Trophoblast cell (in vitro differentiated cells and primary cell): ENCODE measurements at regions not wholly inside any gene's neighbourhood (a gene's known extent, or its start where the extent isn't known, plus 50 kb on each side); places are given as distances from the start of the nearest gene placed in this dataset.

Experiments
- DNase-seq, 2 donors: peaks; one replicate each; pipeline ENCODE4 v3.0.0-alpha.2; 2016
- H2AFZ ChIP-seq: 2 replicates; pipeline ENCODE4 v1.6.1; 2013; ENCODE audit warnings: low read length, moderate library complexity, mild to moderate bottlenecking; ENCODE audit not compliant: insufficient read depth, poor library complexity
- H2AK5ac ChIP-seq: 2 replicates; pipeline ENCODE4 v1.6.1; 2013; ENCODE audit warnings: mild to moderate bottlenecking, low read length
- H2BK120ac ChIP-seq: 2 replicates; pipeline ENCODE4 v1.6.1; 2013; ENCODE audit warnings: low read length, mild to moderate bottlenecking, moderate library complexity; ENCODE audit not compliant: insufficient read depth, poor library complexity
- H2BK12ac ChIP-seq: 2 replicates; pipeline ENCODE4 v1.6.1; 2013; ENCODE audit warnings: mild to moderate bottlenecking, low read length, moderate library complexity
- H2BK5ac ChIP-seq: 2 replicates; pipeline ENCODE4 v1.6.1; 2013; ENCODE audit warnings: low read length, low read depth, moderate library complexity, mild to moderate bottlenecking; ENCODE audit not compliant: poor library complexity
- H3K14ac ChIP-seq: 2 replicates; pipeline ENCODE4 v1.6.1; 2013; ENCODE audit warnings: mild to moderate bottlenecking, low read length
- H3K18ac ChIP-seq: 2 replicates; pipeline ENCODE4 v1.6.1; 2013; ENCODE audit warnings: mild to moderate bottlenecking, low read length
- H3K23ac ChIP-seq: 2 replicates; pipeline ENCODE4 v1.6.1; 2013; ENCODE audit warnings: low read length
- H3K27ac ChIP-seq: 2 replicates; pipeline ENCODE4 v1.5.1; 2013; ENCODE audit warnings: low read depth, mild to moderate bottlenecking, inconsistent platforms, low read length, moderate library complexity
- H3K27me3 ChIP-seq: 2 replicates; pipeline ENCODE4 v1.6.1; 2013; ENCODE audit warnings: inconsistent platforms, mild to moderate bottlenecking, low read length, moderate library complexity; ENCODE audit not compliant: insufficient read depth
- H3K36me3 ChIP-seq, 2 experiments: 1 replicate in 1 of 2; 2 replicates in 1 of 2; pipeline ENCODE4 v1.6.1; 2013; ENCODE audit warnings: low read length in 2 of 2, mild to moderate bottlenecking in 2 of 2, moderate library complexity in 1 of 2; ENCODE audit not compliant: insufficient read depth in 2 of 2, control insufficient read depth in 1 of 2
- H3K4ac ChIP-seq: 2 replicates; pipeline ENCODE4 v1.6.1; 2013; ENCODE audit warnings: low read depth, mild to moderate bottlenecking, low read length, moderate library complexity
- H3K4me1 ChIP-seq, 2 experiments: 1 replicate in 1 of 2; 2 replicates in 1 of 2; pipeline ENCODE4 v1.6.1; 2013; ENCODE audit warnings: low read length in 2 of 2, mild to moderate bottlenecking in 2 of 2, moderate library complexity in 1 of 2; ENCODE audit not compliant: insufficient read depth in 2 of 2, control insufficient read depth in 1 of 2
- H3K4me2 ChIP-seq: 2 replicates; pipeline ENCODE4 v1.6.1; 2013; ENCODE audit warnings: inconsistent platforms, mild to moderate bottlenecking, low read length, moderate library complexity
- H3K4me3 ChIP-seq: 2 replicates; pipeline ENCODE4 v1.5.1; 2013; ENCODE audit warnings: mild to moderate bottlenecking, low read depth, low read length, inconsistent platforms
- H3K79me1 ChIP-seq: one replicate; pipeline ENCODE4 v1.6.1; 2013; ENCODE audit warnings: low read length
- H3K79me2 ChIP-seq: 2 replicates; pipeline ENCODE4 v1.6.1; 2013; ENCODE audit warnings: low read length, mild to moderate bottlenecking; ENCODE audit not compliant: control insufficient read depth, insufficient read depth, poor library complexity
- H3K9ac ChIP-seq: 2 replicates; pipeline ENCODE4 v1.6.1; 2013; ENCODE audit warnings: mild to moderate bottlenecking, low read length
- H3K9me3 ChIP-seq: 2 replicates; pipeline ENCODE4 v1.6.1; 2013; ENCODE audit warnings: low read depth, mild to moderate bottlenecking, control low read depth, inconsistent platforms, low read length; ENCODE audit not compliant: insufficient read depth
- H4K12ac ChIP-seq: 2 replicates; pipeline ENCODE4 v1.6.1; 2013; ENCODE audit warnings: low read depth, mild to moderate bottlenecking, low read length, moderate library complexity
- H4K8ac ChIP-seq: 2 replicates; pipeline ENCODE4 v1.6.1; 2013; ENCODE audit warnings: low read depth, mild to moderate bottlenecking, low read length, moderate library complexity
- H4K91ac ChIP-seq: one replicate; pipeline ENCODE4 v1.6.1; 2013; ENCODE audit warnings: low read depth, mild to moderate bottlenecking, low read length, moderate library complexity
- WGBS: extraction: QIAGEN DNeasy Blood & Tissue Kit; methylation state at CpG from one replicate; pipeline ENCODE4 v1.1.7; 2013; ENCODE audit warnings: missing lambda C conversion rate; ENCODE audit not compliant: insufficient read length, insufficient coverage; ENCODE audit errors: extremely low coverage; 5-methylcytosine and 5-hydroxymethylcytosine counted together

DNA sequence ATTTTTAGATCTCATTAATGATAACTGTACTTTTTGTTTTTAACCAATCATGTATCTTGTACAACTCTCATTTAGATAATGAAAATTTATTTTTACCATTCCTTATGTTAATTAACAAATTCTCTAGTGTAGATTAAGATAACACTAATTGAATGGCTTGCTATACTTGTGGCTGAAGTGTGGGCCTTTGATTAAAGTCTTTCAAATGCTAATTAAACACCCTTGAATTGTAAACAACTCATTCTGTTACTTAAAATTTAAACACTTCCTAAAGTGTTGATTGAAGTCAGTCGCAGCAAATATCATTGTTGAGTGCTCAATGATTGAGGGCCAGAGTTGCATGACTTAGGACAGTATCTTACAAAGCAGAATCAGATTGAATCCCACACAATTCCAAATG is 109.8 kb upstream of the GULP1 start:
- no peak overlapping the region for H2BK12ac ChIP-seq
- no peak for DNase-seq
- no peak overlapping the region for H3K4ac ChIP-seq
- no CpG with 5 or more reads among the region's 1 CpG for WGBS
- no peak overlapping the region for H3K9ac ChIP-seq
- H4K91ac ChIP-seq = no peak overlapping the region
- H2AK5ac ChIP-seq = no peak overlapping the region
- no peak overlapping the region for H4K12ac ChIP-seq
- H2BK5ac ChIP-seq = no peak overlapping the region
- no peak overlapping the region for H3K4me2 ChIP-seq
- H3K36me3 ChIP-seq = no peaks in the 10 kb centered on the region
- no peak overlapping the region for H3K14ac ChIP-seq
- no peak overlapping the region for H3K27ac ChIP-seq
- no peaks in the 10 kb centered on the region for H3K9me3 ChIP-seq
- no peak overlapping the region for H4K8ac ChIP-seq
- H3K4me3 ChIP-seq = no peak overlapping the region
- no peaks in the 10 kb centered on the region for H3K27me3 ChIP-seq
- H3K23ac ChIP-seq = no peak overlapping the region
- H3K79me1 ChIP-seq = no peaks in the 10 kb centered on the region
- no peaks in the 10 kb centered on the region for H3K79me2 ChIP-seq
- H2BK120ac ChIP-seq = no peak overlapping the region
- no peaks in the 10 kb centered on the region for H3K4me1 ChIP-seq
- no peak overlapping the region for H2AFZ ChIP-seq
- no peak overlapping the region for H3K18ac ChIP-seq

DNA sequence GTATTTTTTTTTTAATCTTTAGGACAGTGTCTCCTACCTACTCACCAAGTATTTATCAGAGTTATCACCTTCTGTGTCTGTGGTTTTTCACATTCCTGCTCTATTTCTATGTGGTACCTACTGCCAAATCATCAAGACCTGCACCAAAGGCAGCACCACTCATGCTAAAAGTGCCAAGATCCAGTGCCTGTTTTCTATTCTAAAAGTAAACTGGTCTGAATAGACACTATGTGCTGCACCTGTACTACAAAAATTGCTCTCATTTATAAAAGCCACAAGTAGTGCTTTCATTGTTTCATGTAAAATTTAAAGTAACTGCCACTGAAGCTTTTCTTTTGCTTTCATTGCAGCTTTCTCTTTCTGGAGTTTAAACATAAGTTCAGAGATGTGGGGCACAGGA is 103.9 kb upstream of the GULP1 start:
- H3K4me2 ChIP-seq = no peak overlapping the region
- H3K36me3 ChIP-seq = no peaks in the 10 kb centered on the region
- H3K23ac ChIP-seq = no peak overlapping the region
- H2AK5ac ChIP-seq = no peak overlapping the region
- no peak overlapping the region for H3K14ac ChIP-seq
- no peak overlapping the region for H4K91ac ChIP-seq
- H4K8ac ChIP-seq = no peak overlapping the region
- H2BK12ac ChIP-seq = no peak overlapping the region
- H2AFZ ChIP-seq = no peak overlapping the region
- no peak for DNase-seq
- H3K18ac ChIP-seq = no peak overlapping the region
- H3K4me1 ChIP-seq = no peaks in the 10 kb centered on the region
- no peaks in the 10 kb centered on the region for H3K9me3 ChIP-seq
- H3K9ac ChIP-seq = no peak overlapping the region
- H3K27me3 ChIP-seq = no peaks in the 10 kb centered on the region
- H2BK5ac ChIP-seq = no peak overlapping the region
- H4K12ac ChIP-seq = no peak overlapping the region
- no peak overlapping the region for H3K27ac ChIP-seq
- no peak overlapping the region for H3K4me3 ChIP-seq
- H3K4ac ChIP-seq = no peak overlapping the region
- H3K79me2 ChIP-seq = no peaks in the 10 kb centered on the region
- H2BK120ac ChIP-seq = no peak overlapping the region
- H3K79me1 ChIP-seq = no peaks in the 10 kb centered on the region

DNA sequence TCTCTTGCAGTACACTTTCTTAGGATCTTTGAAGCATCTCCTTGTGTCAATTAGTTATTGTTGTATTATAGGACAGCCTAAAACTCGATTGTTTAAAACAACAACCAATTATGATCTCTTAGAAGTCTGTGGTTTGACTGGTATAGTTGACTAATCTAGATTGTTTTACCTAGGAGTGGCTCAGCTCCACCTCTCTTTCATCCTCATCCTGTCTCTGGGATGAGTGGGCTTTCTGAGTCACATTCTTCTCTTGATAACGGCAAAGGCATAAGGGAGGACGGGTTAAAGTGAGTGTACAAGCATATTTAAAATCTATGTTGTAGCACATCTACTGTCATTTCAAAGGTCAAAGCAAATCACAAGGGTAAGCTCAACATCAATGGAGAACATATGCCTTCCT is 102.3 kb upstream of the GULP1 start:
- Histone ChIP-seq H3K23ac (no peak overlapping the region), H4K8ac (no peak overlapping the region), H2BK120ac (no peak overlapping the region), H3K9ac (no peak overlapping the region), H3K18ac (no peak overlapping the region), H3K4me1 (no peaks in the 10 kb centered on the region), H2BK12ac (no peak overlapping the region), H4K12ac (no peak overlapping the region), H3K36me3 (no peaks in the 10 kb centered on the region), H3K27ac (no peak overlapping the region), H3K9me3 (no peaks in the 10 kb centered on the region), H2AFZ (no peak overlapping the region), H2BK5ac (no peak overlapping the region), H3K27me3 (no peaks in the 10 kb centered on the region), H3K4me3 (no peak overlapping the region), H2AK5ac (no peak overlapping the region), H3K4ac (no peak overlapping the region), H3K14ac (no peak overlapping the region), H3K4me2 (no peak overlapping the region), H4K91ac (no peak overlapping the region), H3K79me2 (no peaks in the 10 kb centered on the region), H3K79me1 (no peaks in the 10 kb centered on the region)
- WGBS = no CpG with 5 or more reads among the region's 3 CpGs
- DNase-seq = no peak

DNA sequence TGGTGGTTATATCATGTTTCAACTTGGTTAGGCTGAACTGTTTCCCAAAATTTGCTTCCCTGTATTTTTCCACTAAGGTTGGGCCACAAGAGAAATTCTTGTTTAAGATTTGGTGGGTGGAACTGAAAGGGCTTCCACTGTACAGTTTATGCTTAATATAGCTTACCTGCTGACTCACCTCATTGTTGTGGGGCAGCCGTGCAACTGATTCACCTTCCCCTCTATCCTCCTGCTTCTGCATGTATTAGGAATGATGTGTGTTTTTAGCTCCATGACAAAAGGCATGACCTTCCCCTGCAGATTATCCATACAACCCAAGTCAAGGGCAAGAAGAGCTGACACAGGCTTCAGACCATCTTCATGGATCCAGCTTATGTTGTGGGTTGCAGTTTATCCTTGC is 98.4 kb upstream of the GULP1 start:
- Histone ChIP-seq H3K9me3 (no peaks in the 10 kb centered on the region), H3K4me2 (no peak overlapping the region), H4K91ac (no peak overlapping the region), H2BK12ac (no peak overlapping the region), H3K27me3 (no peaks in the 10 kb centered on the region), H3K14ac (no peak overlapping the region), H3K4me1 (no peaks in the 10 kb centered on the region), H3K79me1 (no peaks in the 10 kb centered on the region), H3K9ac (no peak overlapping the region), H3K27ac (no peak overlapping the region), H4K12ac (no peak overlapping the region), H3K18ac (no peak overlapping the region), H4K8ac (no peak overlapping the region), H3K79me2 (no peaks in the 10 kb centered on the region), H3K4me3 (no peak overlapping the region), H3K36me3 (no peaks in the 10 kb centered on the region), H2BK5ac (no peak overlapping the region), H2AFZ (no peak overlapping the region), H2BK120ac (no peak overlapping the region), H3K4ac (no peak overlapping the region), H2AK5ac (no peak overlapping the region), H3K23ac (no peak overlapping the region)
- DNase-seq = no peak
- no CpG with 5 or more reads among the region's 1 CpG for whole genome bisulfite sequencing
